Fibroblast of pulmonary artery (primary cell): ENCODE measurements at regions not wholly inside any gene's neighbourhood (a gene's known extent, or its start where the extent isn't known, plus 50 kb on each side); places are given as distances from the start of the nearest gene placed in this dataset.
"Not testable (repeated sequence)": the region's sequence is repeated elsewhere in the genome, so short reads cannot be mapped to it uniquely, and the experiment has no call there.

Experiments
- DNase-seq: peaks from one replicate; pipeline ENCODE4 v3.0.0-alpha.2; 2010; ENCODE audit warnings: low read depth
- H3K4me3 ChIP-seq: replicated peaks from 2 replicates; pipeline ENCODE4 v1.5.1; 2011; ENCODE audit warnings: low read depth, mild to moderate bottlenecking, control low read depth, low read length, moderate library complexity
- TF ChIP-seq, protein P1 (sequence below): IDR thresholded peaks from 2 replicates; pipeline ENCODE4 v1.5.1; 2011; ENCODE audit warnings: mild to moderate bottlenecking, control low read depth, low read length, inconsistent platforms; ENCODE audit errors: missing control alignments

GRCh38 chr10:123252779-123253178 lies 98.6 kb downstream of the BUB3 start:
- no peak overlapping the region for H3K4me3 ChIP-seq
- no peak for DNase-seq
- TF ChIP-seq, protein P1, sequence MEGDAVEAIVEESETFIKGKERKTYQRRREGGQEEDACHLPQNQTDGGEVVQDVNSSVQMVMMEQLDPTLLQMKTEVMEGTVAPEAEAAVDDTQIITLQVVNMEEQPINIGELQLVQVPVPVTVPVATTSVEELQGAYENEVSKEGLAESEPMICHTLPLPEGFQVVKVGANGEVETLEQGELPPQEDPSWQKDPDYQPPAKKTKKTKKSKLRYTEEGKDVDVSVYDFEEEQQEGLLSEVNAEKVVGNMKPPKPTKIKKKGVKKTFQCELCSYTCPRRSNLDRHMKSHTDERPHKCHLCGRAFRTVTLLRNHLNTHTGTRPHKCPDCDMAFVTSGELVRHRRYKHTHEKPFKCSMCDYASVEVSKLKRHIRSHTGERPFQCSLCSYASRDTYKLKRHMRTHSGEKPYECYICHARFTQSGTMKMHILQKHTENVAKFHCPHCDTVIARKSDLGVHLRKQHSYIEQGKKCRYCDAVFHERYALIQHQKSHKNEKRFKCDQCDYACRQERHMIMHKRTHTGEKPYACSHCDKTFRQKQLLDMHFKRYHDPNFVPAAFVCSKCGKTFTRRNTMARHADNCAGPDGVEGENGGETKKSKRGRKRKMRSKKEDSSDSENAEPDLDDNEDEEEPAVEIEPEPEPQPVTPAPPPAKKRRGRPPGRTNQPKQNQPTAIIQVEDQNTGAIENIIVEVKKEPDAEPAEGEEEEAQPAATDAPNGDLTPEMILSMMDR: no peak

- DNase-seq, H3K4me3 ChIP-seq: not testable (repeated sequence)
Observed at GRCh38 chr10:123254343-123254742, 100.1 kb downstream of the BUB3 start.

GRCh38 chr10:123257904-123258456 lies 103.8 kb downstream of the BUB3 start:
- no peak for DNase-seq
- TF ChIP-seq, protein P1: no peak
- no peak overlapping the region for H3K4me3 ChIP-seq

- no peak for DNase-seq
- no peak overlapping the region for H3K4me3 ChIP-seq
- TF ChIP-seq, protein P1: no peak
Observed at GRCh38 chr10:123259081-123259480, 104.9 kb downstream of the BUB3 start.

DNA sequence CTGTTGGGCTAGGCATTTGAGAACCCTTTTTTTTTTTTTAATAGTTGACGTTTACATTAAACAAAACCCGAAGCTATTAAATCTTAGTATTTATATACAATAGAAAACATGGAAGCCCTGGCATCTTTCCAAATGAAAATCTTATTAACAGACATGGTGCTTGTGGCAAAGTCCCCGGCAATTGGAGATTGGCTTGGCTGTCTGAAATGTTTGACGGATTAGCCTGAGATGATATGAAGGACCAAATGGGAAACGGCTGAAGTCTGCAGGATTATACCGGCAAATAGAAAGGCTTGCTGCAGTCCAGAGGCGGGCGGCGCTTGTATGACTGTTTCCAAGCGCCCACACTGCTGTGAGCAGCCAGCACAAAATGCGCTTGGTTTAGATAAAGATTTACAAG lies 105.6 kb downstream of the BUB3 start:
- DNase-seq: no peak
- no peak overlapping the region for H3K4me3 ChIP-seq
- TF ChIP-seq, protein P1: no peak

- no peak overlapping the region for H3K4me3 ChIP-seq
- TF ChIP-seq, protein P1: no peak
- no peak for DNase-seq
Observed at GRCh38 chr10:123262456-123262855, 108.3 kb downstream of the BUB3 start.

- H3K4me3 ChIP-seq: no peak overlapping the region
- TF ChIP-seq, protein P1: no peak
- no peak for DNase-seq
Observed at GRCh38 chr10:123266971-123267370, 112.8 kb downstream of the BUB3 start.
